AG04450 (cell line): ENCODE measurements at regions not wholly inside any gene's neighbourhood (a gene's known extent, or its start where the extent isn't known, plus 50 kb on each side); places are given as distances from the start of the nearest gene placed in this dataset.

Experiments used
- CTCF ChIA-PET: fragments of 300-600, 350-600 bp; formaldehyde crosslinking; extraction: SDS; loops from one replicate; lab custom pipeline; 2022; ENCODE audit warnings: antibody characterized with exemption, inconsistent platforms; lab: Charles Lee
- POLR2A ChIA-PET: fragments of 350-600 bp; formaldehyde crosslinking; extraction: SDS; loops from one replicate; lab custom pipeline; 2021; ENCODE audit warnings: antibody characterized with exemption, inconsistent platforms; lab: Yijun Ruan, JAX
- DNase-seq: peaks from one replicate; pipeline ENCODE4 v3.0.0-alpha.2; 2011; ENCODE audit warnings: low read depth, low spot score
- H3K27ac ChIP-seq: one replicate; pipeline ENCODE4 v1.5.1; 2012; ENCODE audit warnings: low read depth, low read length, control low read depth
- H3K27me3 ChIP-seq: one replicate; pipeline ENCODE4 v1.6.0; 2012; ENCODE audit warnings: low read length; ENCODE audit not compliant: control insufficient read depth, insufficient read depth
- H3K4me3 ChIP-seq: 2 replicates; pipeline ENCODE4 v1.5.1; 2011; ENCODE audit warnings: mild to moderate bottlenecking, low read depth, low read length, control low read depth
- H3K9me3 ChIP-seq: 2 replicates; pipeline ENCODE4 v1.5.1; 2012; ENCODE audit warnings: low read length; ENCODE audit not compliant: control insufficient read depth, insufficient read depth
- TF ChIP-seq, protein P1 (sequence below): IDR thresholded peaks from 2 replicates; pipeline ENCODE4 v1.5.1; 2011; ENCODE audit warnings: low read depth, low read length, control low read depth, inconsistent platforms

DNA sequence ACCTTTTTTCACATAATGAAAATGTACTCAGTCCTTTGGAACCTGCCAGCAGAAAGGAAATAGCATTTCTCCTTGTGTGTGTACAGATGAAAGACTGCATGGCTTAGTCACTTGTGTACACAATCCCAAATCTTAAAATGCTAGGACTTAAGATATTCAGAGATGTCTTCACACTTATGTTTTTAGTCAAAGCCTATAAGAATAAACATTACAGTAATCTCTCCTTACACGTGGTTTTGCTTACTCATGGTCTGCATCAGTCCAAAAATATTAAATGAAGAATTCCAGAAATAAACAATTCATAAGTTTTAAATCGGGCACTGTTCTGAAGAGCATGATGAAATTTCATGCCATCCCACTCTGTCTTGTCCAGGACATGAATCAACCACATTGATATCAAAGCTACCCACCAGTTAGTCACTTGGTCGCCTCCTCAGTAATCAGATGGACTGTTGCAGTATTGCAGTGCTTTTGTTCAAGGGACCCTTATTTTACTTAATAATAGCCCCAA is 75.7 kb upstream of the RRP15 start:
- Histone ChIP-seq H3K27me3 (no peaks in the 10 kb centered on the region), H3K9me3 (no peaks in the 10 kb centered on the region; the same call in 1 of the 2 replicates), H3K27ac (no peak overlapping the region), H3K4me3 (no peak overlapping the region)
- peak; percentile 53 for DNase-seq
- ChIA-PET CTCF (interaction anchor here (1.2 kb wide), 1 partner anchor 858 kb away, joined by 3 read pairs; no protein-coding TSS in a partner anchor), POLR2A (interaction anchor here (0.8 to 1.1 kb wide), 2 partner anchors 10 to 76 kb away, joined by 3 read pairs; partner anchors contain the start of gene RRP15)
- TF ChIP-seq, protein P1, sequence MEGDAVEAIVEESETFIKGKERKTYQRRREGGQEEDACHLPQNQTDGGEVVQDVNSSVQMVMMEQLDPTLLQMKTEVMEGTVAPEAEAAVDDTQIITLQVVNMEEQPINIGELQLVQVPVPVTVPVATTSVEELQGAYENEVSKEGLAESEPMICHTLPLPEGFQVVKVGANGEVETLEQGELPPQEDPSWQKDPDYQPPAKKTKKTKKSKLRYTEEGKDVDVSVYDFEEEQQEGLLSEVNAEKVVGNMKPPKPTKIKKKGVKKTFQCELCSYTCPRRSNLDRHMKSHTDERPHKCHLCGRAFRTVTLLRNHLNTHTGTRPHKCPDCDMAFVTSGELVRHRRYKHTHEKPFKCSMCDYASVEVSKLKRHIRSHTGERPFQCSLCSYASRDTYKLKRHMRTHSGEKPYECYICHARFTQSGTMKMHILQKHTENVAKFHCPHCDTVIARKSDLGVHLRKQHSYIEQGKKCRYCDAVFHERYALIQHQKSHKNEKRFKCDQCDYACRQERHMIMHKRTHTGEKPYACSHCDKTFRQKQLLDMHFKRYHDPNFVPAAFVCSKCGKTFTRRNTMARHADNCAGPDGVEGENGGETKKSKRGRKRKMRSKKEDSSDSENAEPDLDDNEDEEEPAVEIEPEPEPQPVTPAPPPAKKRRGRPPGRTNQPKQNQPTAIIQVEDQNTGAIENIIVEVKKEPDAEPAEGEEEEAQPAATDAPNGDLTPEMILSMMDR, result no peak

DNA sequence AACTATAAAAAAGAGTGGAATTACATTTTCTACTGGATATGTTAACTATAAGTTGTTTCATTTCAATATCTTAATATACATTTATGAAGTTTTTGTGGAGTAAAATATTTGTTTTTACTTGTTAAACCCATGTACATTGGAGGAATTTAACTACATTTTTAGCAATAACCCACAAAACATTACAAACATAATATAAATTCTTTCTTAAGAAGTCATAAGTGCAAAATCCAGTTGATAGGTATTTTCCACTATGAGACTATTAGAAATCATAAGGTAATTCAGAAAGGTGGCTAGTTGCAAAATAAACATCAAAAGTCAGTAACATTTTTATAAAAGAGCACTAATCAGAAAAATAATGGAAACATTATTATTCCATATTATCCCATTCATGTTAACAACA is 73.9 kb upstream of the RRP15 start:
- no peaks in the 10 kb centered on the region; the same call in 1 of the 2 replicates for H3K9me3 ChIP-seq
- ChIA-PET CTCF (no interaction called here), POLR2A (no interaction called here)
- DNase-seq, result no peak
- H3K27me3 ChIP-seq, result no peaks in the 10 kb centered on the region
- no peak overlapping the region for H3K27ac ChIP-seq
- TF ChIP-seq, protein P1, result no peak
- no peak overlapping the region for H3K4me3 ChIP-seq

DNA sequence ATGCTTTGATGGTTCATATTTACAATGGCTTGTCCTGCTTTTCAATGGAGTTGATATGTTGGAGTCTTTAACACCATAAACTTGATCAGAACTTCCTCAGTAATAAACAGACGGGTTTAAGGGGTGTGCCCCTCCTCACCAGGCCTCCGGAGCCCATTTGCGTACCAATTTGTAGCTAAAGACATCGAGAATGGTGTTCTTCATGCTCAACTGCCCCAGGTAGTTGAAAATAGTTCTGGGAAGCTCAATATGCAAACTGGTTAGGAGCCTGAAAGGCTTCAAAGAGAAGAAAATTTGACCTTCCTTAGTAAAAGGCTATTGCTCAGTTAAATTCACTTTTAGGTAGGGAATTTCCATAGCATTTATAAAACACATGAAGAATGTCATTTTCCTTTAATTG is 68.1 kb upstream of the RRP15 start:
- ChIA-PET POLR2A (no interaction called here), CTCF (no interaction called here)
- DNase-seq, result no peak
- no peak overlapping the region for H3K27ac ChIP-seq
- TF ChIP-seq, protein P1, result no peak
- H3K27me3 ChIP-seq, result no peaks in the 10 kb centered on the region
- H3K4me3 ChIP-seq, result no peak overlapping the region
- no peaks in the 10 kb centered on the region; the same call in 1 of the 2 replicates for H3K9me3 ChIP-seq

DNA sequence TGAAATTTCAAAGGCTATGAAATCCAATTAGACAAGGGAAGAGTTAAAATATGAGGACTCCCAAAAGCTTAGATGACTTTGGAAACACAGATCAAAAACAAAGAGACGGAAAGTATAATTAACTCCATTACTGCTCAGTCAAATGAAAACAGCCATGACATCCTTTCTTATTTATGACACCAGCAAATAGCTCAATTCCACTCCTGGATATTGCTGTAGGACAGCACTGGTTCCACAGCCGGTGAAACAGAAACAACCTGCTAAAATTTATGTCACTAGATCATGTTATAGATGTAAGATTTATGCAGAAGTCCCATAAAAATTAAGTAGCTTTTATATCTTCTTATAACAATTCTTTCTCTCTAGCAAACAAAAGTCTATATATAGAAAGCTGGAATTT is 65.6 kb upstream of the RRP15 start:
- Histone ChIP-seq H3K9me3 (no peaks in the 10 kb centered on the region), H3K4me3 (no peak overlapping the region), H3K27ac (no peak overlapping the region), H3K27me3 (no peaks in the 10 kb centered on the region)
- DNase-seq, result no peak
- TF ChIP-seq, protein P1, result no peak
- POLR2A ChIA-PET, result interaction anchor here (0.7 kb wide), 1 partner anchor 10 kb away, joined by 3 read pairs; no protein-coding TSS in a partner anchor
- CTCF ChIA-PET, result no interaction called here

DNA sequence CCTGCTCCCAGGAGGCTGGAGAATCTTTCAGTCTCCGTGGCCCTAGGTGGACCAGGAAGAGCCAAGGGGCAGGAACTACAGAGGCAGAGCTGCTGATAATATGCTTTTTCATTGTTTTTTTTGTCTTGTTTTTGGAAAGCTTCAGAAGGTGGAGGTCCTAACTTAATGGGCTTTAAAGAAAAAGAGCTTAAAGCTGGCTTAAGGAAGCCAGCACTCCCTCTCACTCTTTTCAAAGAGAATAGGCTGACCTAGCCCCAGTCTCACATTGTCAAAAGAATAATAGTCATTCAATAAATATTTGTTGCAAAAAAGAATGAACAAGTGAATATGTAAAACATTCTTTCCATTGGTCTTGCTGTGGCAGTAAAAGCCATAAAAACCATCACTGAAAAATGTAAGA is 61.0 kb upstream of the RRP15 start:
- H3K27me3 ChIP-seq, result no peaks in the 10 kb centered on the region
- H3K27ac ChIP-seq, result no peak overlapping the region
- ChIA-PET POLR2A (no interaction called here), CTCF (interaction anchor here (1.0 kb wide), 1 partner anchor 1766 kb away, joined by 3 read pairs; no protein-coding TSS in a partner anchor)
- H3K9me3 ChIP-seq, result no peaks in the 10 kb centered on the region
- TF ChIP-seq, protein P1, result no peak
- no peak overlapping the region for H3K4me3 ChIP-seq
- no peak for DNase-seq
